SU-DHL-6 (cell line): ENCODE measurements at regions not wholly inside any gene's neighbourhood (a gene's known extent, or its start where the extent isn't known, plus 50 kb on each side); places are given as distances from the start of the nearest gene placed in this dataset.

Source experiments
- EZH2phosphoT487 ChIP-seq: fragments of 200-600 bp; sonication (generic), shearing (Covaris generic); conservative IDR thresholded peaks from 2 replicates; pipeline ENCODE4 v1.6.1; 2018; ENCODE audit warnings: mild to moderate bottlenecking, antibody characterized with exemption, low read length, moderate library complexity, mixed read lengths
- TF ChIP-seq, protein P1 (sequence below): fragments of 200-600 bp; sonication (generic); IDR thresholded peaks from one replicate; pipeline ENCODE4 v1.5.1; 2017; ENCODE audit warnings: antibody characterized with exemption, mild to moderate bottlenecking, low read length, moderate library complexity; ENCODE audit not compliant: insufficient read depth, poor library complexity, severe bottlenecking

DNA sequence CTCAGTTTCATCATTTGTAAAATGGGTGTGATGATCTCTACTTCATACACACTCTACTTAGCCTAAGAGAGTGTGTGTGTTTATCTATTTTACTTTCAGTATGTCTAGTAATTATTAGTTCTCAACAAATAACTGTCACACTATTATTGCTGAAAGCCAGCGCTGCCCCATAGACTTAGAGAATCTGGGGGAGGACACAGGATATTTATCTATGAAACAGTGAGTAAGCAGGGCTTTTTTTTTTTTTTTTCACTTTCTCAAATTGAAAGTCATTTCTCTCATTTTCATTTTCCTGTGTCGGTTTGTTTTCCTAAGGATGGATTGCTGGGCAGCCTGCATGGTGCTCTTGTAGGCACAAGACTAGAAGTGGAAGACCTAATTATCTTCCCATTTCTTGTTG, 248.4 kb upstream of the RPS23 start:
- TF ChIP-seq, protein P1, sequence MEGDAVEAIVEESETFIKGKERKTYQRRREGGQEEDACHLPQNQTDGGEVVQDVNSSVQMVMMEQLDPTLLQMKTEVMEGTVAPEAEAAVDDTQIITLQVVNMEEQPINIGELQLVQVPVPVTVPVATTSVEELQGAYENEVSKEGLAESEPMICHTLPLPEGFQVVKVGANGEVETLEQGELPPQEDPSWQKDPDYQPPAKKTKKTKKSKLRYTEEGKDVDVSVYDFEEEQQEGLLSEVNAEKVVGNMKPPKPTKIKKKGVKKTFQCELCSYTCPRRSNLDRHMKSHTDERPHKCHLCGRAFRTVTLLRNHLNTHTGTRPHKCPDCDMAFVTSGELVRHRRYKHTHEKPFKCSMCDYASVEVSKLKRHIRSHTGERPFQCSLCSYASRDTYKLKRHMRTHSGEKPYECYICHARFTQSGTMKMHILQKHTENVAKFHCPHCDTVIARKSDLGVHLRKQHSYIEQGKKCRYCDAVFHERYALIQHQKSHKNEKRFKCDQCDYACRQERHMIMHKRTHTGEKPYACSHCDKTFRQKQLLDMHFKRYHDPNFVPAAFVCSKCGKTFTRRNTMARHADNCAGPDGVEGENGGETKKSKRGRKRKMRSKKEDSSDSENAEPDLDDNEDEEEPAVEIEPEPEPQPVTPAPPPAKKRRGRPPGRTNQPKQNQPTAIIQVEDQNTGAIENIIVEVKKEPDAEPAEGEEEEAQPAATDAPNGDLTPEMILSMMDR = no peak
- no peak for TF ChIP-seq EZH2phosphoT487
